HepG2 (cell line): ENCODE measurements at regions not wholly inside any gene's neighbourhood (a gene's known extent, or its start where the extent isn't known, plus 50 kb on each side); places are given as distances from the start of the nearest gene placed in this dataset.

Experiments
- ATAC-seq: fragments of 200-7000 bp; cut with Tn5 transposase; 3 replicates; pipeline ENCODE4 v1.9.1; 2020; ENCODE audit warnings: mild to moderate bottlenecking, moderate library complexity
- BruUV-seq: library from RNA; stranded (reverse); fragments of 400-500 nt; replicated peaks from 2 replicates; lab custom pipeline; 2021; lab: Mats Ljungman, UMichigan
- CTCF ChIA-PET: fragments of 300-600 bp; formaldehyde crosslinking; extraction: SDS; loops from one replicate; lab custom pipeline; 2021; ENCODE audit warnings: low total read pairs, inconsistent platforms, low intra/inter-chr PET ratio; lab: Yijun Ruan, JAX
- POLR2A ChIA-PET: fragments of 350-600 bp; sonication (Branson Sonifier 250); formaldehyde crosslinking; loops from one replicate; lab custom pipeline; 2020; ENCODE audit warnings: antibody characterized with exemption, inconsistent platforms; lab: Yijun Ruan, JAX
- DNase-seq: peaks from one replicate; pipeline ENCODE4 v3.0.0-alpha.2; 2015; ENCODE audit warnings: low spot score
- FAIRE-seq: peaks from 3 replicates; lab custom pipeline; 2011; peaks lifted over from hg19 to GRCh38; lab: Jason Lieb, UNC
- H2AFZ ChIP-seq: one replicate; pipeline ENCODE4 v1.6.1; 2011; ENCODE audit warnings: low read length, inconsistent platforms
- H3K27ac ChIP-seq: fragments of 300-600 bp; 3 replicates; pipeline ENCODE4 v1.8.0; 2011; ENCODE audit warnings: mixed run types, mild to moderate bottlenecking, mixed read lengths, low read length, inconsistent platforms; ENCODE audit not compliant: insufficient read depth; ENCODE audit errors: extremely low read length
- H3K27me3 ChIP-seq, 2 experiments: fragments of 200-600 bp in 1 of 2; 2 replicates in 1 of 2; 3 replicates in 1 of 2; pipeline versions ENCODE4 v1.6.0 to v1.8.0; 2011; ENCODE audit warnings: low read length in 2 of 2, mild to moderate bottlenecking in 2 of 2, moderate library complexity in 2 of 2, inconsistent platforms in 1 of 2; ENCODE audit not compliant: insufficient read depth in 2 of 2, control insufficient read depth in 1 of 2
- H3K36me3 ChIP-seq, 2 experiments: fragments of 200-600 bp in 1 of 2; replicated peaks in 1 of 2; 2 replicates in 1 of 2; 3 replicates in 1 of 2; pipeline versions ENCODE4 v1.5.1 to v1.8.0; 2011; ENCODE audit warnings: low read length in 2 of 2, inconsistent platforms in 1 of 2; ENCODE audit not compliant: insufficient read depth in 2 of 2, control insufficient read depth in 1 of 2
- H3K4me1 ChIP-seq: 2 replicates; pipeline ENCODE4 v1.5.1; 2012; ENCODE audit warnings: low read length, inconsistent platforms; ENCODE audit not compliant: insufficient read depth
- H3K4me2 ChIP-seq: 2 replicates; pipeline ENCODE4 v1.6.0; 2011; ENCODE audit warnings: low read depth, low read length, inconsistent platforms
- H3K4me3 ChIP-seq, 3 experiments: fragments of 200-600 bp in 1 of 3; sonication (generic), shearing (Covaris generic) in 1 of 3; replicated peaks in 1 of 3; 2 replicates each; pipeline ENCODE4 v1.5.1; 2011 to 2016; ENCODE audit warnings: low read length in 3 of 3, inconsistent platforms in 2 of 3, low read depth in 2 of 3, mild to moderate bottlenecking in 2 of 3, control low read depth in 1 of 3, mixed read lengths in 1 of 3; ENCODE audit not compliant: insufficient read depth in 1 of 3
- H3K79me2 ChIP-seq: one replicate; pipeline ENCODE4 v1.6.1; 2011; ENCODE audit warnings: low read length, inconsistent platforms; ENCODE audit not compliant: insufficient read depth
- H3K9ac ChIP-seq: 2 replicates; pipeline ENCODE4 v1.6.0; 2011; ENCODE audit warnings: mild to moderate bottlenecking, low read depth, low read length, inconsistent platforms; ENCODE audit not compliant: insufficient read depth
- H3K9me3 ChIP-seq: 2 replicates; pipeline ENCODE4 v1.5.1; 2012; ENCODE audit warnings: mild to moderate bottlenecking, low read length
- H4K20me1 ChIP-seq: 2 replicates; pipeline ENCODE4 v1.6.0; 2011; ENCODE audit warnings: inconsistent platforms, mild to moderate bottlenecking, low read length, moderate library complexity; ENCODE audit not compliant: insufficient read depth
- CCAR2 ChIP-seq: fragments of 200-400 bp; formaldehyde crosslinking; optimal IDR thresholded peaks from 2 replicates; pipeline ENCODE3; 2018; ENCODE audit warnings: low read depth, mild to moderate bottlenecking, low read length, moderate library complexity
- IRF1 ChIP-seq: sonication (generic); formaldehyde crosslinking; IDR thresholded peaks from 2 replicates; pipeline ENCODE4 v1.4.0; 2020; ENCODE audit warnings: low read depth, mild to moderate bottlenecking, missing genetic modification reagents
- KDM1A ChIP-seq: IDR thresholded peaks from 2 replicates; pipeline ENCODE4 v1.6.1; 2016; ENCODE audit warnings: missing compliant biosample characterization
- NBN ChIP-seq: fragments of 450-650 bp; conservative IDR thresholded peaks from 2 replicates; pipeline ENCODE4 v1.6.1; 2017
- NFE2L2 ChIP-seq: fragments of 150-350 bp; IDR thresholded peaks from 2 replicates; pipeline ENCODE4 v1.6.1; 2014; ENCODE audit warnings: low read length
- ZBTB46 ChIP-seq: sonication (generic); formaldehyde crosslinking; IDR thresholded peaks from 2 replicates; pipeline ENCODE4 v1.4.0; 2020; ENCODE audit warnings: mild to moderate bottlenecking, missing genetic modification reagents, borderline replicate concordance
- ZMYM3 ChIP-seq: sonication (generic); formaldehyde crosslinking; IDR thresholded peaks from 2 replicates; pipeline ENCODE4 v1.5.1; 2020; ENCODE audit warnings: mild to moderate bottlenecking, missing genetic modification reagents
- ZNF292 ChIP-seq: sonication (generic); formaldehyde crosslinking; IDR thresholded peaks from 2 replicates; pipeline ENCODE4 v1.8.1; 2022; ENCODE audit warnings: mild to moderate bottlenecking, low read depth, missing genetic modification reagents, borderline replicate concordance
- ZNF333 ChIP-seq: sonication (generic); formaldehyde crosslinking; IDR thresholded peaks from 2 replicates; pipeline ENCODE4 v1.4.0; 2020; ENCODE audit warnings: mild to moderate bottlenecking, missing genetic modification reagents, borderline replicate concordance
- ZNF768 ChIP-seq: sonication (generic); formaldehyde crosslinking; IDR thresholded peaks from 2 replicates; pipeline ENCODE4 v1.4.0; 2020; ENCODE audit warnings: missing genetic modification reagents
- WGBS: methylation state at CpG from one replicate; pipeline ENCODE4 v1.1.6; 2017; ENCODE audit warnings: low lambda C conversion rate; 5-methylcytosine and 5-hydroxymethylcytosine counted together
- in situ Hi-C: cut with HindIII; loops from 2 replicates; pipeline ENCODE4 v1.10.0; 2017; ENCODE audit warnings: low pct_unique_long_range_greater_than_20kb; ENCODE audit not compliant: extremely low pct_ligation_motif_present
- intact Hi-C: fragments of 100-400 bp; cut with micrococcal nuclease; formaldehyde crosslinking; loops from one replicate; pipeline ENCODE4 v1.10.0; 2022; ENCODE audit not compliant: unreplicated experiment

- no peak overlapping the region for H3K4me3 ChIP-seq
- POLR2A ChIA-PET: interaction anchor here (1.4 kb wide), 1 partner anchor 9 kb away, joined by 4 read pairs; no protein-coding TSS in a partner anchor
- H3K4me1 ChIP-seq: peaks cover 39% of the 10 kb centered on the region
- H3K9ac ChIP-seq: no peak overlapping the region
- in situ Hi-C loops: no loop called here
- no peaks in the 10 kb centered on the region for H3K9me3 ChIP-seq
- no peak overlapping the region; the same call in 1 of the 2 replicates for H3K4me2 ChIP-seq
- 6% methylated on average over 11 of the region's 12 CpGs for WGBS
- DNase-seq (no peak), FAIRE-seq (no peak), ATAC-seq (peak; percentile 36; the same call in 2 of the 3 replicates)
- intact Hi-C loops: no loop called here
- BruUV-seq: no TSS peak
- H2AFZ ChIP-seq: no peak overlapping the region
- H3K36me3 ChIP-seq: no peaks in the 10 kb centered on the region
- TF ChIP-seq KDM1A (CRISPR knock-in tag) (peak; percentile 30; the same call in 1 of the 2 replicates), IRF1 (no peak), ZNF768 (CRISPR knock-in tag) (peak; percentile 95), NFE2L2 (no peak), ZNF292 (CRISPR knock-in tag) (0 out of 2 replicates have a peak, but pooled peaks have one; percentile 12), ZMYM3 (CRISPR knock-in tag) (peak; percentile 52; the same call in 1 of the 2 replicates), ZBTB46 (CRISPR knock-in tag) (no peak), CCAR2 (no peak), ZNF333 (CRISPR knock-in tag) (no peak), NBN (0 out of 2 replicates have a peak, but pooled peaks have one; percentile 29)
- peaks cover 6 to 36% of the 10 kb centered on the region in 2 experiments for H3K27me3 ChIP-seq
- no peaks in the 10 kb centered on the region for H3K79me2 ChIP-seq
- no peaks in the 10 kb centered on the region for H4K20me1 ChIP-seq
- no peak overlapping the region for H3K27ac ChIP-seq
- CTCF ChIA-PET: no interaction called here
These were observed 163.5 kb upstream of the ZMIZ1 start for GRCh38 chr10:78905015-78905956.
